Coronary artery (tissue), 2 donors: ENCODE measurements at regions not wholly inside any gene's neighbourhood (a gene's known extent, or its start where the extent isn't known, plus 50 kb on each side); places are given as distances from the start of the nearest gene placed in this dataset.

Experiments used
- DNase-seq: peaks from one replicate; pipeline ENCODE4 v3.0.0-alpha.2; 2017; ENCODE audit warnings: low spot score
- H3K27ac ChIP-seq, 2 donors: fragments of 200-600 bp; sonication (generic); one replicate each; pipeline ENCODE4 v1.5.1; 2016 to 2019
- H3K4me3 ChIP-seq: fragments of 200-600 bp; sonication (generic); 2 replicates; pipeline ENCODE4 v1.5.1; 2016; ENCODE audit warnings: mild to moderate bottlenecking, moderate library complexity
- CTCF ChIP-seq: fragments of 200-600 bp; sonication (generic); IDR thresholded peaks from one replicate; pipeline ENCODE4 v1.5.1; 2019; ENCODE audit warnings: antibody characterized with exemption

- Histone ChIP-seq H3K27ac (no peak overlapping the region), H3K4me3 (no peak overlapping the region)
- DNase-seq = no peak
- no peak for TF ChIP-seq CTCF
Observed at GRCh38 chr12:13462450-13462849, 265.9 kb downstream of the EMP1 start.

- H3K4me3 ChIP-seq = no peak overlapping the region
- no peak overlapping the region for H3K27ac ChIP-seq
- no peak for TF ChIP-seq CTCF
- no peak for DNase-seq
Observed at GRCh38 chr12:13455778-13456144, 259.2 kb downstream of the EMP1 start.

GRCh38 chr12:13454991-13455777 is 258.7 kb downstream of the EMP1 start:
- no peak for TF ChIP-seq CTCF
- DNase-seq = no peak

GRCh38 chr12:13452955-13453570 is 256.5 kb downstream of the EMP1 start:
- no peak overlapping the region for H3K27ac ChIP-seq
- no peak for DNase-seq
- TF ChIP-seq CTCF = no peak
- no peak overlapping the region for H3K4me3 ChIP-seq

More at GRCh38 chr12:13454991-13455777, 258.7 kb downstream of the EMP1 start:
- Histone ChIP-seq H3K27ac (no peak overlapping the region), H3K4me3 (no peak overlapping the region)

- Histone ChIP-seq H3K4me3 (no peak overlapping the region), H3K27ac (no peak overlapping the region)
- no peak for TF ChIP-seq CTCF
- no peak for DNase-seq
Observed at GRCh38 chr12:13451776-13452175, 255.2 kb downstream of the EMP1 start.

- TF ChIP-seq CTCF = no peak
- Histone ChIP-seq H3K27ac (no peak overlapping the region), H3K4me3 (no peak overlapping the region)
- DNase-seq = no peak
Observed at GRCh38 chr12:13450231-13451080, 253.9 kb downstream of the EMP1 start.
